ENCODE measurements at regions not wholly inside any gene's neighbourhood (a gene's known extent, or its start where the extent isn't known, plus 50 kb on each side); places are given as distances from the start of the nearest gene placed in this dataset.

DNA sequence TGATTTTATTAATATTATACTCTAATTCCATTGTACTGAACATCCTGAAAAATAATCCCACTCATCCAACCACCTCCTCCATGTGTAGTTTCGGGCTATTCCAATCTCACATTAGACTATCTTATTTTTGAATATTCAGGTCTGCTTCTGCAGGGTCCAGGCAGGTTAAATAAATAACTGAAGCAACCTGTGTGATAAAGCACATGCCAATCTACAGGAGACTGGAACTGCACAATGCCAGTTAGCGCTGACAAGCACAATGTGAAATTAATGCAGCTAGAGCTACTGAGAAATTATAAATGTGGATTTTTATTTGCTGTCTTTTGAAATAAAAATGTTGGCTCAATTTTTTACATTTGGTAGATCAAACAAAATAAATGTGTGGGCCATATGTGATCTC is 540.1 kb upstream of the ATXN8OS start:
- WGBS (ENCODE audit: insufficient coverage, low coverage, missing lambda C conversion rate): 11% methylated on average over 2 of the region's 2 CpGs
- DNase-seq (ENCODE audit: extremely low read depth in 1 of 4, low spot score in 3 of 4) (no peak), ATAC-seq (no peak), FAIRE-seq (no peak)
- TF ChIP-seq MYNN (IDR thresholded peaks at IDR 0.05) (no peak), MYNN (CRISPR knock-in tag; IDR thresholded peaks at IDR 0.05) (no peak), RBM39 (optimal IDR thresholded peaks at IDR 0.05; ENCODE audit: low read depth, low read length) (no peak), NR2C2 (CRISPR knock-in tag; IDR thresholded peaks at IDR 0.05) (no peak), NR2C2 (tag; IDR thresholded peaks at IDR 0.05) (no peak), ZBTB12 (CRISPR knock-in tag; IDR thresholded peaks at IDR 0.05) (no peak)
- Histone ChIP-seq H3K9me3 (replicated peaks; ENCODE audit: control insufficient read depth, insufficient read depth, low read depth, low read length) (no peaks in the 10 kb centered on the region), H3K4me1 (replicated peaks in 1 of 2; ENCODE audit: control insufficient read depth in 2 of 2, insufficient read depth in 2 of 2, low read length in 2 of 2) (no peaks in the 10 kb centered on the region), H3K36me3 (ENCODE audit: control insufficient read depth, insufficient read depth, low read length) (no peaks in the 10 kb centered on the region), H3K4me2 (ENCODE audit: insufficient read depth, low read length) (no peak overlapping the region), H3K4me3 (no peak overlapping the region), H3K79me2 (ENCODE audit: control insufficient read depth, insufficient read depth, low read length) (no peaks in the 10 kb centered on the region), H3K9me1 (ENCODE audit: control insufficient read depth, insufficient read depth, low read length) (no peaks in the 10 kb centered on the region), H3K27ac (ENCODE audit: extremely low read depth, low read depth, low read length) (no peak overlapping the region), H2AFZ (ENCODE audit: low read depth, low read length) (no peak overlapping the region), H4K20me1 (replicated peaks; ENCODE audit: control insufficient read depth, insufficient read depth, low read length) (no peaks in the 10 kb centered on the region), H3K27me3 (ENCODE audit: control insufficient read depth in 2 of 2, insufficient read depth in 2 of 2, low read length in 2 of 2) (no peaks in the 10 kb centered on the region), H3K9ac (ENCODE audit: insufficient read depth in 1 of 2, low read depth in 2 of 2, low read length in 2 of 2) (no peak overlapping the region)
- in situ Hi-C loops (cut with MboI): no loop called here
- POLR2A ChIA-PET: no interaction called here
- intact Hi-C loops (cut with micrococcal nuclease): no loop called here
- no TSS peak for BruUV-seq (replicated peaks)
- CTCF ChIA-PET (ENCODE audit: low intra/inter-chr PET ratio): no interaction called here

GRCh38 chr13:69566104-69566716 is 541.4 kb upstream of the ATXN8OS start:
- Histone ChIP-seq H3K4me2 (ENCODE audit: insufficient read depth, low read length) (no peak overlapping the region), H3K4me1 (replicated peaks in 1 of 2; ENCODE audit: control insufficient read depth in 2 of 2, insufficient read depth in 2 of 2, low read length in 2 of 2) (no peaks in the 10 kb centered on the region), H3K9me1 (ENCODE audit: control insufficient read depth, insufficient read depth, low read length) (no peaks in the 10 kb centered on the region), H3K9ac (ENCODE audit: insufficient read depth in 1 of 2, low read depth in 2 of 2, low read length in 2 of 2) (no peak overlapping the region), H3K36me3 (ENCODE audit: control insufficient read depth, insufficient read depth, low read length) (no peaks in the 10 kb centered on the region), H3K27me3 (ENCODE audit: control insufficient read depth in 2 of 2, insufficient read depth in 2 of 2, low read length in 2 of 2) (no peaks in the 10 kb centered on the region), H3K4me3 (no peak overlapping the region), H2AFZ (ENCODE audit: low read depth, low read length) (no peak overlapping the region), H4K20me1 (replicated peaks; ENCODE audit: control insufficient read depth, insufficient read depth, low read length) (no peaks in the 10 kb centered on the region), H3K27ac (ENCODE audit: extremely low read depth, low read depth, low read length) (no peak overlapping the region), H3K79me2 (ENCODE audit: control insufficient read depth, insufficient read depth, low read length) (no peaks in the 10 kb centered on the region), H3K9me3 (replicated peaks; ENCODE audit: control insufficient read depth, insufficient read depth, low read depth, low read length) (no peaks in the 10 kb centered on the region)
- in situ Hi-C loops (cut with MboI) (no loop called here), intact Hi-C loops (cut with micrococcal nuclease) (no loop called here)
- ChIA-PET POLR2A (no interaction called here), CTCF (ENCODE audit: low intra/inter-chr PET ratio) (interaction anchor here (0.6 kb wide), 1 partner anchor 879 kb away, joined by 10 read pairs; no protein-coding TSS in a partner anchor)
- no peak for ATAC-seq
- BruUV-seq (replicated peaks): no TSS peak
- no peak for DNase-seq (ENCODE audit: extremely low read depth in 1 of 4, low spot score in 3 of 4)
- 19% methylated on average over 5 of the region's 6 CpGs for WGBS (ENCODE audit: insufficient coverage, low coverage, missing lambda C conversion rate)
- TF ChIP-seq, protein P1, sequence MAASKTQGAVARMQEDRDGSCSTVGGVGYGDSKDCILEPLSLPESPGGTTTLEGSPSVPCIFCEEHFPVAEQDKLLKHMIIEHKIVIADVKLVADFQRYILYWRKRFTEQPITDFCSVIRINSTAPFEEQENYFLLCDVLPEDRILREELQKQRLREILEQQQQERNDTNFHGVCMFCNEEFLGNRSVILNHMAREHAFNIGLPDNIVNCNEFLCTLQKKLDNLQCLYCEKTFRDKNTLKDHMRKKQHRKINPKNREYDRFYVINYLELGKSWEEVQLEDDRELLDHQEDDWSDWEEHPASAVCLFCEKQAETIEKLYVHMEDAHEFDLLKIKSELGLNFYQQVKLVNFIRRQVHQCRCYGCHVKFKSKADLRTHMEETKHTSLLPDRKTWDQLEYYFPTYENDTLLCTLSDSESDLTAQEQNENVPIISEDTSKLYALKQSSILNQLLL (CRISPR knock-in tag; IDR thresholded peaks at IDR 0.05; ENCODE audit: borderline replicate concordance): no peak
- no peak for FAIRE-seq

Measured in K562 (cell line).